GM18873 (cell line): ENCODE measurements at regions not wholly inside any gene's neighbourhood (a gene's known extent, or its start where the extent isn't known, plus 50 kb on each side); places are given as distances from the start of the nearest gene placed in this dataset.

Experiments used
- ATAC-seq: cut with Tn5 transposase; IDR thresholded peaks from one replicate; pipeline ENCODE4 v1.9.1; 2021; ENCODE audit warnings: mild to moderate bottlenecking, moderate library complexity, moderate number of reproducible peaks; ENCODE audit not compliant: unreplicated experiment, low FRiP score

DNA sequence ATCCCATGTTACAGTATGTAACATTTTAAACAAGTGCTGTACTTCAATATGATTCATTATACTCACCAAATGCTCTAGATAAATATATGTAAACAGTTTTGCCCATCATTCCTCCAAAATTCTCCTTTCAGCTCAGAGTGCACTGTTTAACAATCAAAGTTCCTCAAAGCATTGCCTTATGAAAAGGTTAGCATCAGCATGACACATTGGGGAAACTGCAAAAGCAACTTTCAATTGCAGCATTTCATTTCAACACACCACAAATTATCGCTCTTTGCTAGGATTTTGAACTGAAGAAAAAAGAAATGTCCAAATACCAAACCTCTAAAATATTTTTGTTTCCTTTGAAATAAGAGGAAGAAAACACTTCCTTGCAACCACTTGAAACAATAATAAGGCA lies 413.2 kb downstream of the FLRT2 start:
- ATAC-seq: no peak

DNA sequence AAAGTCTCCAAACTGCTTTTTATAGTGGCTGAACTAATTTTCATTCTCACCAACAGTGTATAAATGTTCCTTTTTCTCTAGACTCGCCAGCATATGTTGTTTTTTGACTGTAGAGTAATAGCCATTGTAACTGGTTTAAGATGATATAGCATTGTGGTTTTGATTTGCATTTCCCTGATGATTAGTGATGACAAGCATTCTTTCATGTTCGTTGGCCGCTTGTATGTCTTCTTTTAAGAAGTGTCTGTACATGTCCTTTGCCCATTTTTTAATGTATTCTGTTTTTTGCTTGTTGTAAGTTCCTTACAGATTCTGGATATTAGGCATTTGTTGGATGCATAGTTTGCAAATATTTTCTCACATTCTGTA lies 404.9 kb downstream of the FLRT2 start:
- ATAC-seq: peak; percentile 33

GRCh38 chr14:85934123-85934885 lies 404.4 kb downstream of the FLRT2 start:
- peak; percentile 79 for ATAC-seq

- ATAC-seq: no peak
Observed at GRCh38 chr14:85921241-85921640, 391.3 kb downstream of the FLRT2 start.

DNA sequence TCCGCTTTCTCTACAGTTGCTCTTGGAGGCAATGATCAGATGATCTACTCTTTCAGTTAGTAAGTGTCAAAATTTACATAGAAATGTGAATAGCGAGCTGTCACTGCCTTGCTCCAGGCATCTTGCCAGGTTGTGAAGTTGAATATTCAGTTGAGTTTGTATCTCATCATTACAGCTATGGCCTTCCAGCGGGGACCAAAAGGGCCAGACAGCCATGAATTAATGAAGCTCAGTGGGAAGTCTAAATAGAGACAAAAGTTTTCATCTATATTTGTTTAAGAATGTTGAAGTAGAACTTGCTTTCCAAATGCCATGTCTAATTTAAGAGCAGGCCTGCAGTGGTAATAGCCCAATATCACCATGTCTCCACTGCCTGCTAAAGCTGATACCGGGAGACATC lies 387.8 kb downstream of the FLRT2 start:
- no peak for ATAC-seq

GRCh38 chr14:85915711-85916110 lies 385.8 kb downstream of the FLRT2 start:
- ATAC-seq: no peak

- no peak for ATAC-seq
Observed at GRCh38 chr14:85912141-85912540, 382.2 kb downstream of the FLRT2 start.

DNA sequence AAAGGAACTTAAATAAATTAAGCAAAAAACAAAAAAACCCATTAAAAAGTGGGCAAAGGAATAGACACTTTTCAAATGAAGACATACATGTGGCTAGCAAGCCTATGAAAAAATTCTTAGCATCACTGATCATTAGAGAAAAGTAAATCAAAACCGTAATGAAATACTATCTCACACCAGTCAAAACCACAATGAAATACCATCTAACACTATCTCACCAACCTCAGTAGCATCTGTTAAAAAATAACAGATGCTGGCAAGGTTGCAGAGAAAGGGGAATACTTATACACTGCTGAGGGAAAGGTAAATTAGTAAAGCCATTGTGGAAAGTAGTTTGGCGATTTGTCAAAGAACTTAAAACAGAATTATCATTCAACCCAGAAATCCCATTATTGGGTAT lies 381.1 kb downstream of the FLRT2 start:
- ATAC-seq: no peak

DNA sequence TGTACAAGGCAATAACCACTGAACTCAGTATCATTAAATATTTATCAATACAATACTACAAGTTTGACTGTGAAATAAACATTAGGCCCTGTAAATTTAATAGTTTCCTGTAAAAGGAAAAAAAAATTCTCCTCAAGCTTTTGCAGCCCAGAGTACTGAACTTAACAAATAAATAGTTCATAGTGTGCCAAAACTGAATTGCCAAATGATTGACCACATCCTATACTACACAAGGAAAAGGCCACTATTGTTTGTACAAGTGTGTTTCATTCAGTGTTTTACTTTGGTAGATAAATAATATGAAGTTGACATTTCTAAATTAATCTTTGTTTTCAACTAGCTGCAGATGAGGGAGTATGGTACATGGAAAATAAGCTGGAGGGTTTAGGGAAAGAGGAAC lies 379.6 kb downstream of the FLRT2 start:
- no peak for ATAC-seq

DNA sequence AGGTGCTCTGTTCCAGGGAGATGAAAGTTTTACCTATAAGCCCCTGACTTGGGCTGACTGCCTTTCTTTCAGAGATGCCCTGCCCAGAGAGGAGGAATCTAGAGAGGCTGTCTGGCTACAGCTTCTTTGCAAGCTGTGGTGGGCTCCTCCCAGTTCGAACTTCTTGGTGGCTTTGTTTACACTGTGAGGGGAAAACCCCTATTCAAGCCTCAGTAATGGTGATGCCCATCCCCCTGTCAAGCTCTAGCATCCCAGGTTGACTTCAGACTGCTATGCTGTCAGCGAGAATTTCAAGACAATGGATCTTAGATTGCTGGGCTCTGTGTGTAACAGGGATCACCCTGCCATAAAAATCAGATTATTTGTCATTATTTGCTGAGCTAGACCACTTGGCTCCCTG lies 377.6 kb downstream of the FLRT2 start:
- no peak for ATAC-seq

- no peak for ATAC-seq
Observed at GRCh38 chr14:85897808-85898207, 367.9 kb downstream of the FLRT2 start.

GRCh38 chr14:85895603-85896002 lies 365.7 kb downstream of the FLRT2 start:
- no peak for ATAC-seq

GRCh38 chr14:85892251-85892650 lies 362.3 kb downstream of the FLRT2 start:
- ATAC-seq: no peak

GRCh38 chr14:85883966-85884365 lies 354.0 kb downstream of the FLRT2 start:
- ATAC-seq: no peak

GRCh38 chr14:85883101-85883500 lies 353.2 kb downstream of the FLRT2 start:
- no peak for ATAC-seq

- no peak for ATAC-seq
Observed at GRCh38 chr14:85881935-85882334, 352.0 kb downstream of the FLRT2 start.

DNA sequence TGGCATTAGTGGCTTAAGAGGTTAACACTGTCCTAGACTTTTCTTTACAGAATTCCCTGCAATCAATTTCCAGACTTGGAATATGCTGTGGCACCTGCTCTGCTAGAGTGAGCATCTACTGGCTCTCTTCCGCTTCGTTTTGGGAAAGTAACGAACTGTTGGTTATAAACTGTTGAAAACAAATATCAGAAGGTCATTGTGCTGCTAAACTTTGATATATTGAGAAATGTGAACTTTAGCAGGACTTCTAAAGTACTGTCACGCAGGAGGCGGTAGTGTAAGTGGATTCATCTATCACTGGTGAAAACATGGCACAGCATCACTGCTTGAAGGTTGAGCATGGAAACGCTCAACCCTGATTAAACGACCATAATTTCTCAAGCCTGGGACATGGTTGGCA lies 348.9 kb downstream of the FLRT2 start:
- ATAC-seq: no peak

- no peak for ATAC-seq
Observed at GRCh38 chr14:85873006-85873405, 343.1 kb downstream of the FLRT2 start.

DNA sequence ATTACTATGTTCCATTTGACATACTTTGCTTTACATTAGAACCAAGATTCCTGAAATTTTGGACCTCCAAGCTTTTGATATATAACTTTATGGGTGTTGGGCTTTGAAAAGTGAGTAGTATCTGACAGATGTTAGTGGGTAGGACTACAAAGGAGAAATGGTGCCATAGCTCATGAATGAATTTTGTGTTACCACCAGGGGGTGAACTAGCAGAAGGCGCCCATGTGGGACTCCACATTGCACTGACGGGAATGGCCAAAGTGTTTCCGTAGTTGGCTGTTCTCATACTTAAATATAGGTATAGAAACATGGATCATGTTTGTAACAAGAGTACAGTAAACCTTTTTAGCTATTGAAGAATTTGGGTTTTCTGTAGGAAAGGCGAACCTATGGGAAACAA lies 337.5 kb downstream of the FLRT2 start:
- no peak for ATAC-seq

DNA sequence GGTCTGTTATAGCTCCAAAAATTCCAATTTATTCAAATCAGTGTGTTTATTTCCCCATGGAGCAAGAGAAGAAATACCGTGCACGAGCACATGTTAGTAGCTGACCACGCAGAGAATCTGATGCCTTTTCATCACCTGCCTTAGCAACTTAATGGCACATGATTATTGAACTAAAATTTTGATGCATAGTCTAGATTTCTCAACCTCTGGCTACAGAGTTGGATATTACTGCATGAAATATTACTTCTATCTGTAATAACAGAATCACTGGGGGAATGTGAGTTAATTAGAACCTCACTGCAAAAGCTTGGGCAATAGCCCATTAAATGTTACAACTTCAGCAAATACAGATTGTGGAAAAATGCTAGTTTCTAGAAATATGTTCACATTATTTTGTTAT lies 335.8 kb downstream of the FLRT2 start:
- no peak for ATAC-seq

- ATAC-seq: no peak
Observed at GRCh38 chr14:85858634-85859033, 328.7 kb downstream of the FLRT2 start.

GRCh38 chr14:85856430-85856829 lies 326.5 kb downstream of the FLRT2 start:
- ATAC-seq: no peak

DNA sequence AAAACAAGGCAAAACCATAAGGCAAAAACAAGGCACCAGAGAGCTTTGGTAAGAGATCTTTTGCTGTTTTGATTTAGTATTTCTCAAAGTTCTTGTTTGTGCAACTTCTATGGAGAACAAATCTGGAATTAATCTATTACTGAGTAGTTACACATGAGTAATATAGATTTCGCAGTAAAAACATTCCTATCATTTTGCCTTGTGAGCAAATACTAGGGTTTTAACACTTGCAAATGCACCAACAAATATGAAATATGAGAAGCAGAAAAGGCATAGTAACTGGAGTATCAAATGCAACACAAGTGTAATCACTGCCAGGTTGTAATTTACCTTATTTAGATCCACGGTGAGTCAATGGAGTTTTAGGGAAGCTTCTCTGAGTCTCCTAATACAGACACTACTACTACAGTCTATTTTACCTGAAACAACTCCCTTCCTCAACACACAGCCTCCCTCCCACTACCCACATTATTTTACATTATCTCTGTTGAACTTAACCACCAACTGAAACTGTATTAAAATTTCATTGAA lies 324.1 kb downstream of the FLRT2 start:
- no peak for ATAC-seq
